Colonic mucosa (tissue), 4 donors: ENCODE measurements at regions not wholly inside any gene's neighbourhood (a gene's known extent, or its start where the extent isn't known, plus 50 kb on each side); places are given as distances from the start of the nearest gene placed in this dataset.

Experiments
- DNase-seq: peaks from one replicate; pipeline ENCODE4 v3.0.0-alpha.2; 2020
- H3K27ac ChIP-seq: fragments of 200-600 bp; one replicate; pipeline ENCODE4 v1.8.0; 2021
- H3K27me3 ChIP-seq: fragments of 200-600 bp; one replicate; pipeline ENCODE4 v1.8.0; 2021
- H3K36me3 ChIP-seq: fragments of 200-600 bp; one replicate; pipeline ENCODE4 v1.8.0; 2021
- H3K4me1 ChIP-seq: fragments of 200-600 bp; one replicate; pipeline ENCODE4 v1.8.0; 2021; ENCODE audit warnings: mild to moderate bottlenecking
- H3K4me3 ChIP-seq: fragments of 200-600 bp; one replicate; pipeline ENCODE4 v1.8.0; 2021
- H3K9ac ChIP-seq, 2 donors: one replicate each; pipeline ENCODE4 v1.7.0; 2013; ENCODE audit warnings: control low read depth in 2 of 2, low read depth in 2 of 2, low read length in 2 of 2
- H3K9me3 ChIP-seq: fragments of 200-600 bp; one replicate; pipeline ENCODE4 v1.8.0; 2021
- intact Hi-C: fragments of 100-400 bp; cut with DNase I; formaldehyde crosslinking; loops from one replicate; pipeline ENCODE4 v1.14.1; 2022
- TF ChIP-seq, protein P1 (sequence below): fragments of 200-600 bp; IDR thresholded peaks from one replicate; pipeline ENCODE4 v1.8.0; 2022; ENCODE audit warnings: antibody characterized with exemption, mild to moderate bottlenecking
- donor health status: healthy.
- donor health status: DM: no; HTN: no; CAD: no.
- donor health status: DM: no; HTN: no; CAD: no.

DNA sequence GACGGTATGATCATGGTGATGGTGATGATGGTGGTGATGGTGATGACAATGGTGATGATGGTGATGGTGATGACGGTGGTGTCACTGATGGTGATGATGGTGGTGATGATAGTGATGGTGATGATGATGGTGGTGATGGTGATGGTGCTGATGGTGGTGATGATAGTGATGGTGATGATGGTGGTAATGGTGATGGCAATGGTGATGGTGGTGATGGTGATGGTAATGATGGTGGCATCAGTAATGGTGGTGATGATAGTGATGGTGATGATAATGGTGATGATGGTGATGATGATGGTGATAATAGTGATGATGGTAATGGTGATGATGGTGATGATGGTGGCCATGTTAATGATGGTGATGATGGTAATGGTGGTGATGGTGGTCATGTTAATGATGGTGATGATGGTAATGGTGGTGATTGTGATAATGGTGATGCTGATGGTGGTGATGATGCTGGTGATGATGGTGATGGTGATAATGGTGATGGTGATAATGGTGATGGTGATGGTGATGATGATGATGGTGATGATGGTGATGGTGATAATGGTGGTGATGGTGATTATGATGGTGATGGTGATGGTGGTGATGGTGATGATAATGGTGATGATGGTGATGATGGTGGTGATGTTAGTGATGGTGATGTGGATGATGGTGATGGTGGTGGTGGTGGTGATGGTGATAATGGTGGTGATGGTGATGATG, 107.2 kb downstream of the C16orf95 start:
- Histone ChIP-seq H3K4me1 (no peaks in the 10 kb centered on the region), H3K9me3 (no peaks in the 10 kb centered on the region), H3K9ac (no peak overlapping the region), H3K36me3 (no peaks in the 10 kb centered on the region), H3K27me3 (no peaks in the 10 kb centered on the region), H3K27ac (no peak overlapping the region), H3K4me3 (no peak overlapping the region)
- no peak for DNase-seq
- TF ChIP-seq, protein P1, sequence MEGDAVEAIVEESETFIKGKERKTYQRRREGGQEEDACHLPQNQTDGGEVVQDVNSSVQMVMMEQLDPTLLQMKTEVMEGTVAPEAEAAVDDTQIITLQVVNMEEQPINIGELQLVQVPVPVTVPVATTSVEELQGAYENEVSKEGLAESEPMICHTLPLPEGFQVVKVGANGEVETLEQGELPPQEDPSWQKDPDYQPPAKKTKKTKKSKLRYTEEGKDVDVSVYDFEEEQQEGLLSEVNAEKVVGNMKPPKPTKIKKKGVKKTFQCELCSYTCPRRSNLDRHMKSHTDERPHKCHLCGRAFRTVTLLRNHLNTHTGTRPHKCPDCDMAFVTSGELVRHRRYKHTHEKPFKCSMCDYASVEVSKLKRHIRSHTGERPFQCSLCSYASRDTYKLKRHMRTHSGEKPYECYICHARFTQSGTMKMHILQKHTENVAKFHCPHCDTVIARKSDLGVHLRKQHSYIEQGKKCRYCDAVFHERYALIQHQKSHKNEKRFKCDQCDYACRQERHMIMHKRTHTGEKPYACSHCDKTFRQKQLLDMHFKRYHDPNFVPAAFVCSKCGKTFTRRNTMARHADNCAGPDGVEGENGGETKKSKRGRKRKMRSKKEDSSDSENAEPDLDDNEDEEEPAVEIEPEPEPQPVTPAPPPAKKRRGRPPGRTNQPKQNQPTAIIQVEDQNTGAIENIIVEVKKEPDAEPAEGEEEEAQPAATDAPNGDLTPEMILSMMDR, result no peak
- intact Hi-C loops, result loop anchor here (10.0 kb wide), 1 partner anchor 645 kb away; the partner anchor contains the start of gene FOXC2

DNA sequence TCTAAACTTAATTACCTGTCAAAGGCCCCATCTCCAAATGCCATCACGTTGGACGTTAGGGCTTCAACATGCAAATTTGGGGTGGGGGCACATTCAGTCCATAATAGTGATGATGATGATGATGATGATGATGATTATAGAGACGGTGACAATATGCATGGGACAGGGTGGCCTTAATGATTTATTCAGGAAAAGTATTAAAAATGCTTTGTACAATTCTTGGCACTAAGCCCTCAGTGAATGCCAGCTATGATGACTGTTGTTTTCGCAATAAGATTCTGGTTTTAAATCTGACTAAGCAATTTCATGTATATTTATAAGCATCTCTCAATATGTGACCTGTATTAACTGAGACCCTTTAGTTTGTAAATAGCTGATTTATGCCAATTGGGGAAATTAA, 106.3 kb downstream of the C16orf95 start:
- intact Hi-C loops, result no loop called here

DNA sequence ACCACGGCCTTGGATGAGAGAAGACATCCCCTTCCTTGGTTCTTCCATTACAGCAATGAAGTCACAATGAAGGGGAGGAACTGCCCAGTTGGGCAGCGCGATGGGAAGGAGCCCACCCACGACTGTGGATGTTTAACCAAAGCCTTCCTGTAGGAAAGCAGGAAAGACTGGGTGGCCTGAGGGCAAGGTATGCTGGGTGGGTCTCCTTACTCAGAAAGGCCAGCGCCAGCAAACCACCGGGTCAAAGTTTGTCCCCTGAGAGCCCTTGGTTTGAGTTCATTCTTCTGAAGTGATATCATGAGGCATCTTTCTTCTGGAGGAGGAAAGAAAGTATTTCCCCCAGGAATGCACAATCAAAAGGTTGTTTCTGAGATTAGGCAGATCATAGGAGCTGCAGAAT, 105.2 kb downstream of the C16orf95 start:
- no peak overlapping the region for H3K9ac ChIP-seq
- TF ChIP-seq, protein P1, result no peak
- no peaks in the 10 kb centered on the region for H3K4me1 ChIP-seq
- no peak overlapping the region for H3K4me3 ChIP-seq
- no peaks in the 10 kb centered on the region for H3K36me3 ChIP-seq
- no peak overlapping the region for H3K27ac ChIP-seq
- no peak for DNase-seq
- H3K9me3 ChIP-seq, result no peaks in the 10 kb centered on the region
- intact Hi-C loops, result no loop called here
- H3K27me3 ChIP-seq, result no peaks in the 10 kb centered on the region

More for the DNA sequence above, 106.3 kb downstream of the C16orf95 start:
- DNase-seq, result no peak
- Histone ChIP-seq H3K4me3 (no peak overlapping the region), H3K27me3 (no peaks in the 10 kb centered on the region), H3K4me1 (no peaks in the 10 kb centered on the region), H3K27ac (no peak overlapping the region), H3K9ac (no peak overlapping the region), H3K9me3 (no peaks in the 10 kb centered on the region), H3K36me3 (no peaks in the 10 kb centered on the region)
- TF ChIP-seq, protein P1, result no peak

DNA sequence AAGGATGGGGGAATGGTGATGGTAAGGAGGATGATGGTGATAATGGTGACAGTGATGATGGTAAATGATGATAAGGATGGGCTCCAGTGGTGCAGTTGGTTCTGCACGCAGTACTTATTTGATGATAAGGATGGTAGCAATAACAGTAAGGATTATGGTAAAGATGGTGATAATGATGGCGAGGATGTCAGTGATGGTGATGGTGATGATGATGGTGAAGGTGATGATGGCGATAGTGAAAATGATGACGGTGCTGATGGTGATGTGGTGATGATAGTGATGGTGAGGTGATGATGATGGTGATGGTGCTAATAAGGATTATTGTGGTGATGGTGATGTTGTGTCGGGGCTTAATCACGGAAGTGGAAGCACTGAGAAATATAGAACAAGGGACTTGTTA, 103.7 kb downstream of the C16orf95 start:
- no peaks in the 10 kb centered on the region for H3K36me3 ChIP-seq
- DNase-seq, result no peak
- H3K4me1 ChIP-seq, result no peaks in the 10 kb centered on the region
- intact Hi-C loops, result no loop called here
- H3K9me3 ChIP-seq, result no peaks in the 10 kb centered on the region
- no peaks in the 10 kb centered on the region for H3K27me3 ChIP-seq
- H3K9ac ChIP-seq, result no peak overlapping the region
- no peak overlapping the region for H3K4me3 ChIP-seq
- TF ChIP-seq, protein P1, result no peak
- H3K27ac ChIP-seq, result no peak overlapping the region

DNA sequence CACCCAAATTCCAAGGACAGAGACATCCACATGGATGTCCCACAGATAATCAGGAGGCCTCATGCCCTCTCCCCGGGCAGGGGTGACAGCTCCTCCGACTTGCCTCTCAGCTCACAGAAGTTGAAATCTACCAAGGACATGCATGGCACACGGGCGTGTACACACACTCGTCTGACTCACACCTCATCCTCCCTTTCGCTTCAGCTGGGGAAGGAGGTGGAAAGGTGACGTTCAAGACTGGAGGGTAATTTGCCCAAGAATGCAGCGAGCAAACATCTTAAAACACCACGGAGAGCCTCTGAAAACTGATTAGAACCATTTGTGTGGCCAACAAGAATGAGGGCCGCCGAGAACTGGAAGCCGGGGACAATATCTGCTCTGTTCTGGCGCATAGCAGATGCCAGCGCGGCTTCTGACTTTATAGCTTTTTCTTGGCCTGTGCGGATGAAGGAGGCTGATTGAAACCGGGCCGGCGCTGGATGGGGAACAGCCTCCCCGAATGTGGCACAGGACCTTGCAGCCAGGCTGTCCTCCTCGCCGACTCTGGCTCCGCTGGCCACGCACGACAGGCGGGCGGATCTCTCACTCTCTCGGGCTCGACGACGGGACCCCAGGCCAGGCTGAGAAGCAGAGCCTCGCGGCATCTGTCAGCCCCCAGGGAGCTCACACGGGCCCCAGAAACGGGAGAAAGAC, 100.9 kb downstream of the C16orf95 start:
- no peaks in the 10 kb centered on the region for H3K9me3 ChIP-seq
- no peak overlapping the region for H3K4me3 ChIP-seq
- TF ChIP-seq, protein P1, result no peak
- no peak overlapping the region for H3K27ac ChIP-seq
- H3K4me1 ChIP-seq, result no peaks in the 10 kb centered on the region
- no peaks in the 10 kb centered on the region for H3K36me3 ChIP-seq
- no peak overlapping the region for H3K9ac ChIP-seq
- DNase-seq, result no peak
- no peaks in the 10 kb centered on the region for H3K27me3 ChIP-seq
- intact Hi-C loops, result no loop called here
